ENCODE measurements at regions not wholly inside any gene's neighbourhood (a gene's known extent, or its start where the extent isn't known, plus 50 kb on each side); places are given as distances from the start of the nearest gene placed in this dataset.
A peak's percentile ranks its signal among the peaks of the same experiment; 100 is the strongest.

- no peak for ATAC-seq
Observed at GRCh38 chr7:366161-366803, 76.3 kb downstream of the FOXL3 start.

GRCh38 chr7:367351-367901, 77.5 kb downstream of the FOXL3 start:
- ATAC-seq (no peak), DNase-seq (peak; percentile 4 to 35 (median 24))
- 91% methylated on average over 9 of the region's 9 CpGs for WGBS
- Histone ChIP-seq H3K4me3 (ENCODE audit: low read length) (no peak overlapping the region), H3K4me1 (ENCODE audit: control insufficient read depth, insufficient read depth, low read length) (no peaks in the 10 kb centered on the region), H3K27me3 (ENCODE audit: control insufficient read depth, insufficient read depth) (no peaks in the 10 kb centered on the region), H3K27ac (ENCODE audit: low read length) (no peak overlapping the region), H3K9me3 (ENCODE audit: control insufficient read depth, low read length) (no peaks in the 10 kb centered on the region)
- intact Hi-C loops (cut with DNase I), result no loop called here

More at GRCh38 chr7:366161-366803, 76.3 kb downstream of the FOXL3 start:
- DNase-seq, result peak in 2 of 3 donors; percentile 5 to 8
- Histone ChIP-seq H3K4me1 (ENCODE audit: control insufficient read depth, insufficient read depth, low read length) (no peaks in the 10 kb centered on the region), H3K27ac (ENCODE audit: low read length) (no peak overlapping the region), H3K27me3 (ENCODE audit: control insufficient read depth, insufficient read depth) (no peaks in the 10 kb centered on the region), H3K9me3 (ENCODE audit: control insufficient read depth, low read length) (no peaks in the 10 kb centered on the region), H3K4me3 (ENCODE audit: low read length) (no peak overlapping the region)
- 27% methylated on average over 18 of the region's 18 CpGs for WGBS
- intact Hi-C loops (cut with DNase I), result no loop called here

GRCh38 chr7:368651-369475, 78.9 kb downstream of the FOXL3 start:
- intact Hi-C loops (cut with DNase I), result no loop called here
- DNase-seq (peak; percentile 10 to 43 (median 34)), ATAC-seq (no peak)
- 86% methylated on average over 51 of the region's 51 CpGs for WGBS
- Histone ChIP-seq H3K27ac (ENCODE audit: low read length) (no peak overlapping the region), H3K9me3 (ENCODE audit: control insufficient read depth, low read length) (no peaks in the 10 kb centered on the region), H3K4me1 (ENCODE audit: control insufficient read depth, insufficient read depth, low read length) (no peaks in the 10 kb centered on the region), H3K27me3 (ENCODE audit: control insufficient read depth, insufficient read depth) (no peaks in the 10 kb centered on the region), H3K4me3 (ENCODE audit: low read length) (no peak overlapping the region)

- no peaks in the 10 kb centered on the region for H3K4me1 ChIP-seq (ENCODE audit: control insufficient read depth, insufficient read depth, low read length)
- DNase-seq, result peak; percentile 10 to 37 (median 33)
- no peak for ATAC-seq
- H3K27ac ChIP-seq (ENCODE audit: low read length), result no peak overlapping the region
- no peaks in the 10 kb centered on the region for H3K9me3 ChIP-seq (ENCODE audit: control insufficient read depth, low read length)
- intact Hi-C loops (cut with DNase I), result no loop called here
- 92% methylated on average over 57 of the region's 57 CpGs for whole genome bisulfite sequencing
- H3K27me3 ChIP-seq (ENCODE audit: control insufficient read depth, insufficient read depth), result no peaks in the 10 kb centered on the region
- no peak overlapping the region for H3K4me3 ChIP-seq (ENCODE audit: low read length)
Observed at GRCh38 chr7:369476-370258, 79.7 kb downstream of the FOXL3 start.

- WGBS, result 87% methylated on average over 13 of the region's 13 CpGs
- intact Hi-C loops (cut with DNase I), result no loop called here
- DNase-seq, result peak in 1 of 3 donors; percentile 23
Observed at GRCh38 chr7:370259-370625, 80.3 kb downstream of the FOXL3 start.

GRCh38 chr7:370775-371118, 80.8 kb downstream of the FOXL3 start:
- Histone ChIP-seq H3K4me1 (ENCODE audit: control insufficient read depth, insufficient read depth, low read length) (no peaks in the 10 kb centered on the region), H3K27ac (ENCODE audit: low read length) (no peak overlapping the region), H3K4me3 (ENCODE audit: low read length) (no peak overlapping the region), H3K9me3 (ENCODE audit: control insufficient read depth, low read length) (no peaks in the 10 kb centered on the region), H3K27me3 (ENCODE audit: control insufficient read depth, insufficient read depth) (no peaks in the 10 kb centered on the region)
- ATAC-seq (no peak), DNase-seq (peak in 2 of 3 donors; percentile 1 to 30)
- WGBS, result 76% methylated on average over 10 of the region's 10 CpGs
- intact Hi-C loops (cut with DNase I), result no loop called here

More at GRCh38 chr7:370259-370625, 80.3 kb downstream of the FOXL3 start:
- H3K9me3 ChIP-seq (ENCODE audit: control insufficient read depth, low read length), result no peaks in the 10 kb centered on the region
- no peak overlapping the region for H3K27ac ChIP-seq (ENCODE audit: low read length)
- H3K27me3 ChIP-seq (ENCODE audit: control insufficient read depth, insufficient read depth), result no peaks in the 10 kb centered on the region
- no peaks in the 10 kb centered on the region for H3K4me1 ChIP-seq (ENCODE audit: control insufficient read depth, insufficient read depth, low read length)
- no peak for ATAC-seq
- H3K4me3 ChIP-seq (ENCODE audit: low read length), result no peak overlapping the region

- no peaks in the 10 kb centered on the region for H3K27me3 ChIP-seq (ENCODE audit: control insufficient read depth, insufficient read depth)
- no peaks in the 10 kb centered on the region for H3K9me3 ChIP-seq (ENCODE audit: control insufficient read depth, low read length)
- no peak overlapping the region for H3K27ac ChIP-seq (ENCODE audit: low read length)
- 90% methylated on average over 13 of the region's 13 CpGs for WGBS
- H3K4me3 ChIP-seq (ENCODE audit: low read length), result no peak overlapping the region
- intact Hi-C loops (cut with DNase I), result no loop called here
- no peaks in the 10 kb centered on the region for H3K4me1 ChIP-seq (ENCODE audit: control insufficient read depth, insufficient read depth, low read length)
- no peak for ATAC-seq
- peak in 2 of 3 donors; percentile 6 to 26 for DNase-seq
Observed at GRCh38 chr7:371119-371778, 81.3 kb downstream of the FOXL3 start.

- Histone ChIP-seq H3K4me3 (ENCODE audit: low read length) (no peak overlapping the region), H3K27ac (ENCODE audit: low read length) (no peak overlapping the region), H3K27me3 (ENCODE audit: control insufficient read depth, insufficient read depth) (no peaks in the 10 kb centered on the region), H3K9me3 (ENCODE audit: control insufficient read depth, low read length) (no peaks in the 10 kb centered on the region), H3K4me1 (ENCODE audit: control insufficient read depth, insufficient read depth, low read length) (no peaks in the 10 kb centered on the region)
- intact Hi-C loops (cut with DNase I), result no loop called here
- 91% methylated on average over 43 of the region's 43 CpGs for WGBS
- DNase-seq, result peak; percentile 8 to 37 (median 36)
- ATAC-seq, result no peak
Observed at GRCh38 chr7:371779-372545, 82.0 kb downstream of the FOXL3 start.

- Histone ChIP-seq H3K27ac (ENCODE audit: low read length) (no peak overlapping the region), H3K4me1 (ENCODE audit: control insufficient read depth, insufficient read depth, low read length) (no peaks in the 10 kb centered on the region), H3K4me3 (ENCODE audit: low read length) (no peak overlapping the region), H3K9me3 (ENCODE audit: control insufficient read depth, low read length) (no peaks in the 10 kb centered on the region), H3K27me3 (ENCODE audit: control insufficient read depth, insufficient read depth) (no peaks in the 10 kb centered on the region)
- DNase-seq, result peak in 1 of 3 donors; percentile 5
- intact Hi-C loops (cut with DNase I), result no loop called here
- WGBS, result 83% methylated on average over 15 of the region's 15 CpGs
- no peak for ATAC-seq
Observed at GRCh38 chr7:372546-372931, 82.6 kb downstream of the FOXL3 start.

Measured in right cardiac atrium (tissue), 5 donors.